PC-9 (cell line): ENCODE measurements at regions not wholly inside any gene's neighbourhood (a gene's known extent, or its start where the extent isn't known, plus 50 kb on each side); places are given as distances from the start of the nearest gene placed in this dataset.

Experiments used
- BruUV-seq: library from RNA; stranded (reverse); fragments of 400-500 nt; replicated peaks from 2 replicates; lab custom pipeline; 2021; lab: Mats Ljungman, UMichigan
- CTCF ChIA-PET: fragments of 300-600 bp; sonication (Branson Sonifier 250); formaldehyde crosslinking; loops from one replicate; lab custom pipeline; 2022; ENCODE audit warnings: antibody characterized with exemption; lab: Charles Lee
- POLR2A ChIA-PET: fragments of 300-600 bp; sonication (Branson Sonifier 250); formaldehyde crosslinking; loops from one replicate; lab custom pipeline; 2022; ENCODE audit warnings: antibody characterized with exemption; ENCODE audit not compliant: unreplicated experiment; lab: Charles Lee
- DNase-seq, 2 experiments: peaks; one replicate each; pipeline versions ENCODE4 v3.0.0 to v3.0.0-alpha.2; 2015 to 2022; ENCODE audit warnings: mixed read lengths in 1 of 2
- H2AFZ ChIP-seq: fragments of 200-600 bp; sonication (generic); 2 replicates; pipeline ENCODE4 v1.8.1; 2017; ENCODE audit warnings: antibody characterized with exemption
- H3F3A ChIP-seq: fragments of 200-600 bp; sonication (generic); 2 replicates; pipeline ENCODE4 v1.8.1; 2017; ENCODE audit warnings: antibody characterized with exemption, mild to moderate bottlenecking, low read depth; ENCODE audit not compliant: insufficient read depth
- H3K27ac ChIP-seq: fragments of 200-600 bp; sonication (generic); 2 replicates; pipeline ENCODE4 v1.6.1; 2016; ENCODE audit warnings: mixed run types
- H3K27me3 ChIP-seq: fragments of 200-600 bp; sonication (generic); 2 replicates; pipeline ENCODE4 v1.6.1; 2016; ENCODE audit warnings: low read depth, mixed run types; ENCODE audit not compliant: insufficient read depth
- H3K36me3 ChIP-seq: fragments of 200-600 bp; sonication (generic); 2 replicates; pipeline ENCODE4 v1.6.1; 2016; ENCODE audit warnings: low read depth, mixed run types
- H3K4me1 ChIP-seq: fragments of 200-600 bp; sonication (generic); replicated peaks from 2 replicates; pipeline ENCODE4 v1.6.1; 2016; ENCODE audit warnings: mixed run types; ENCODE audit not compliant: insufficient read depth
- H3K4me2 ChIP-seq: fragments of 200-600 bp; sonication (generic); 2 replicates; pipeline ENCODE4 v1.6.1; 2017; ENCODE audit warnings: mixed run types
- H3K4me3 ChIP-seq: fragments of 200-600 bp; sonication (generic); 2 replicates; pipeline ENCODE4 v1.6.1; 2016; ENCODE audit warnings: mixed run types
- H3K79me2 ChIP-seq: fragments of 200-600 bp; sonication (generic); 2 replicates; pipeline ENCODE4 v1.6.1; 2017; ENCODE audit warnings: low read depth, mixed run types
- H3K9me2 ChIP-seq: fragments of 200-600 bp; sonication (generic); 2 replicates; pipeline ENCODE4 v1.8.1; 2017; ENCODE audit warnings: mild to moderate bottlenecking; ENCODE audit not compliant: insufficient read depth
- H3K9me3 ChIP-seq: fragments of 200-600 bp; sonication (generic); 2 replicates; pipeline ENCODE4 v1.8.1; 2016; ENCODE audit warnings: low read depth; ENCODE audit not compliant: insufficient read depth
- H4K20me1 ChIP-seq: fragments of 200-600 bp; sonication (generic); 2 replicates; pipeline ENCODE4 v1.8.1; 2017; ENCODE audit not compliant: insufficient read depth
- EZH2 ChIP-seq: fragments of 200-600 bp; sonication (generic); IDR thresholded peaks from 2 replicates; pipeline ENCODE4 v1.8.0; 2017; ENCODE audit warnings: antibody characterized with exemption, low read depth
- intact Hi-C: fragments of 100-400 bp; cut with micrococcal nuclease; formaldehyde crosslinking; loops from one replicate; pipeline ENCODE4 v1.10.0; 2022; ENCODE audit not compliant: unreplicated experiment
- TF ChIP-seq, protein P1 (sequence below): fragments of 200-600 bp; sonication (generic); conservative IDR thresholded peaks from 2 replicates; pipeline ENCODE4 v1.6.1; 2017; ENCODE audit warnings: mixed run types, antibody characterized with exemption, mild to moderate bottlenecking, moderate library complexity

GRCh38 chr1:233452724-233453123 lies 125.2 kb downstream of the MAP3K21 start:
- no peak for DNase-seq
- H3K79me2 ChIP-seq = no peaks in the 10 kb centered on the region
- no peaks in the 10 kb centered on the region for H3K27me3 ChIP-seq
- no peaks in the 10 kb centered on the region for H3F3A ChIP-seq
- TF ChIP-seq, protein P1, sequence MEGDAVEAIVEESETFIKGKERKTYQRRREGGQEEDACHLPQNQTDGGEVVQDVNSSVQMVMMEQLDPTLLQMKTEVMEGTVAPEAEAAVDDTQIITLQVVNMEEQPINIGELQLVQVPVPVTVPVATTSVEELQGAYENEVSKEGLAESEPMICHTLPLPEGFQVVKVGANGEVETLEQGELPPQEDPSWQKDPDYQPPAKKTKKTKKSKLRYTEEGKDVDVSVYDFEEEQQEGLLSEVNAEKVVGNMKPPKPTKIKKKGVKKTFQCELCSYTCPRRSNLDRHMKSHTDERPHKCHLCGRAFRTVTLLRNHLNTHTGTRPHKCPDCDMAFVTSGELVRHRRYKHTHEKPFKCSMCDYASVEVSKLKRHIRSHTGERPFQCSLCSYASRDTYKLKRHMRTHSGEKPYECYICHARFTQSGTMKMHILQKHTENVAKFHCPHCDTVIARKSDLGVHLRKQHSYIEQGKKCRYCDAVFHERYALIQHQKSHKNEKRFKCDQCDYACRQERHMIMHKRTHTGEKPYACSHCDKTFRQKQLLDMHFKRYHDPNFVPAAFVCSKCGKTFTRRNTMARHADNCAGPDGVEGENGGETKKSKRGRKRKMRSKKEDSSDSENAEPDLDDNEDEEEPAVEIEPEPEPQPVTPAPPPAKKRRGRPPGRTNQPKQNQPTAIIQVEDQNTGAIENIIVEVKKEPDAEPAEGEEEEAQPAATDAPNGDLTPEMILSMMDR = no peak
- TF ChIP-seq EZH2 = no peak
- H3K9me3 ChIP-seq = no peaks in the 10 kb centered on the region
- no peak overlapping the region for H2AFZ ChIP-seq
- POLR2A ChIA-PET = no interaction called here
- H4K20me1 ChIP-seq = no peaks in the 10 kb centered on the region
- no peak overlapping the region for H3K4me3 ChIP-seq
- CTCF ChIA-PET = no interaction called here
- BruUV-seq = no TSS peak
- no peaks in the 10 kb centered on the region for H3K4me1 ChIP-seq
- H3K36me3 ChIP-seq = no peaks in the 10 kb centered on the region
- intact Hi-C loops = no loop called here
- no peak overlapping the region for H3K27ac ChIP-seq
- no peak overlapping the region for H3K4me2 ChIP-seq
- no peaks in the 10 kb centered on the region for H3K9me2 ChIP-seq

GRCh38 chr1:233453433-233454200 lies 126.1 kb downstream of the MAP3K21 start:
- H3K27me3 ChIP-seq = no peaks in the 10 kb centered on the region
- no peak overlapping the region for H3K4me3 ChIP-seq
- intact Hi-C loops = no loop called here
- no peaks in the 10 kb centered on the region for H4K20me1 ChIP-seq
- no peak overlapping the region for H3K4me2 ChIP-seq
- no peak for DNase-seq
- POLR2A ChIA-PET = no interaction called here
- H3K27ac ChIP-seq = no peak overlapping the region
- no peak overlapping the region for H2AFZ ChIP-seq
- H3K79me2 ChIP-seq = no peaks in the 10 kb centered on the region
- H3K4me1 ChIP-seq = no peaks in the 10 kb centered on the region
- no peaks in the 10 kb centered on the region for H3F3A ChIP-seq
- no peaks in the 10 kb centered on the region for H3K36me3 ChIP-seq
- no TSS peak for BruUV-seq
- CTCF ChIA-PET = no interaction called here
- H3K9me2 ChIP-seq = no peaks in the 10 kb centered on the region
- no peaks in the 10 kb centered on the region for H3K9me3 ChIP-seq
- TF ChIP-seq, protein P1 = no peak
- no peak for TF ChIP-seq EZH2

DNA sequence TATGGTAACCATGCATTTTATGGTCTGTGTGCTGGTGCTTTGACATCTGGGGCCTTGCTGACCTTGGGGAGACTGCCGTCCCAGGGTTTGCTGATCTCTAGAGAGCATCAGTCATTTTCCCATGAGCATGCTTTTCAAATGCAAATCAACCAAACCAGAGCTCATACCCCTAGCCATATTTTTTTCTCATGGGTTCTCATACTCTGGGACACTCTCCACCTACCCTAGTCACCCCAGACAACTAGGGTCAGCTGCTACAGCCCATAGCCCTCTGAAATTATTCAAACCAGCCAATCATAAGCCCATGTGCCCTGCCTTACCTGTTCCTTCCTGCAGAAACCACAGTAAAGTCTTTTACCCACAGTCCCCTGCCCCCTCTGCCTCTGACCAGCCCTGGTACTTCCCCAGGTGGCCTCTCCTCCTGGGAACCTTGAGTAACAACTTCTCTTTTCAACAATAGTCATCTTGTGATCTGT lies 132.0 kb downstream of the MAP3K21 start:
- H3K27ac ChIP-seq = no peak overlapping the region
- H3K4me2 ChIP-seq = no peak overlapping the region
- H3K36me3 ChIP-seq = no peaks in the 10 kb centered on the region
- no TSS peak for BruUV-seq
- TF ChIP-seq, protein P1 = no peak
- no peak for TF ChIP-seq EZH2
- no peaks in the 10 kb centered on the region for H4K20me1 ChIP-seq
- no peaks in the 10 kb centered on the region for H3K79me2 ChIP-seq
- no peak for DNase-seq
- POLR2A ChIA-PET = no interaction called here
- H3K4me3 ChIP-seq = no peak overlapping the region
- no peak overlapping the region for H2AFZ ChIP-seq
- CTCF ChIA-PET = no interaction called here
- no peaks in the 10 kb centered on the region for H3K9me2 ChIP-seq
- intact Hi-C loops = no loop called here
- no peaks in the 10 kb centered on the region for H3K27me3 ChIP-seq
- H3K4me1 ChIP-seq = no peaks in the 10 kb centered on the region
- H3F3A ChIP-seq = no peaks in the 10 kb centered on the region
- no peaks in the 10 kb centered on the region for H3K9me3 ChIP-seq
